ENCODE measurements at regions not wholly inside any gene's neighbourhood (a gene's known extent, or its start where the extent isn't known, plus 50 kb on each side); places are given as distances from the start of the nearest gene placed in this dataset.
"Not testable (repeated sequence)": the region's sequence is repeated elsewhere in the genome, so short reads cannot be mapped to it uniquely, and the experiment has no call there.

DNA sequence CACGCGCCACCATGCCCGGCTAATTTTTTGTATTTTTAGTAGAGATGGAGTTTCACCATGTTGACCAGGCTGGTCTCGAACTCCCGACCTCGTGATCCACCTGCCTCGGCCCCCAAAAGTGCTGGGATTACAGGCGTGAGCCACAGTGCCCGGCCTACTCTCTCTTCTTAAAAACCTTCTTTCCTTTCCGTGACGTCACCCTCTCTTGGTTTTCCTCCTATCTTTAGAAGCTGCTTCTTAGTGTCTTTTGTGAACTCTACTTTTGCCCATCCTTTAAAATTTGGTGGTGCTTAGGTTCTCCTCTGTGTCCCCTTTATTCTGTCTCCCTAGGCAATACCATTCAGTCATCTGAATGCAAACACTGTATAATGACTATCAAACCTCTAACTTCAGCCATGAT, 311.2 kb upstream of the KITLG start:
- not testable (repeated sequence) for DNase-seq (ENCODE audit: low spot score)

DNA sequence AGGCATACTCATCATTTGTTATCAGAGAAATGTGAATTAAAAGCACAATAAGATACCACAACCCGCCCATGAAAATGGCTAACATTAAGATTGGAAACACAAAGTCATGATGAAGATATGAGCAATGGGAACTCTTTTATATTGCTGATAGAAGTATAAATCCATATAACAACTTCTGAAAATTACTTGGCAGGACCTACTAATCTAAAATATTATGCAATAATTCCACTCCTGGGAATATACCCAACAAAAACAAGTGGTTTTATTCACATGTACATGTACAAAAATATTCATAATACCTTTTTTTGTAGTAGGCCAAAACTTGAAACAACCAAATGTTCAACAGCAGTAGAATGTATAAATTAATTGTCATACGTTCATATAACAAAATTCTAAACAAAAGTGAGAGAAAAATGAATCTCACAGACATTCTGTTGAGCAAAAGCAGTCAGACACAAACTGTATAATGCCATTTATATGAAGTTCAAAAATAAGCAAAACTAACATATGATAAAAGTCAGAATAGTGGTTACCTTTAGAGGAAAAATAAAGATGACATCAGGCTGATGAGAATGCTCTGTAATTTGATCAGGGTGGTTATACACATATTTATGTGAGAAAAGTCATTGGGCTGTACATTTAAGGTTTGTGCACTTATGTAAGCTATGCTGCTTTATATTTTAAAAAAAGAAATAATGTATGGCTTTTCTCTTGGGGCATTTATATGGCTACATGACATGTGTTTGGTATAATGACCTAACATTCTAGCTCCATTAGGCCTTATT, 309.2 kb upstream of the KITLG start:
- DNase-seq (ENCODE audit: low spot score): no peak

- DNase-seq (ENCODE audit: low spot score): no peak
Observed at GRCh38 chr12:88884600-88884999, 304.3 kb upstream of the KITLG start.

DNA sequence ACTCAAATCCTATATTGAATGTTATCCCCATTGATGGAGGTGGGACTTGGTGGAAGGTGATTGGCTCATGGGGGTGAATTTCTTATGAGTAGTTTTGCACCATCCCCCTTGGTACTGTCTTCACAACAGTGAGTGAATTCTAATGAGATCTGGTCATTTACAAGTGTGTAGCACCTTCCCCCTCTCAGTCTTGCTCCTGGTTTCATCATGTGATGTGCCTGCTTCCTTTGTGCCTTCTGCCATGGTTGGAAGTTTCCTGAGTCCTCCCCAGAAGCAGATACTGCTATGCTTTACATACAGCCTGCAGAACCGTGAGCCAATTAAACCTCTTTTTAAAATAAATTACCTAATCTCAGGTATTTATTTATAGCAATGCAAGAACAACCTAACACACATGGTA, 302.4 kb upstream of the KITLG start:
- no peak for DNase-seq (ENCODE audit: low spot score)

DNA sequence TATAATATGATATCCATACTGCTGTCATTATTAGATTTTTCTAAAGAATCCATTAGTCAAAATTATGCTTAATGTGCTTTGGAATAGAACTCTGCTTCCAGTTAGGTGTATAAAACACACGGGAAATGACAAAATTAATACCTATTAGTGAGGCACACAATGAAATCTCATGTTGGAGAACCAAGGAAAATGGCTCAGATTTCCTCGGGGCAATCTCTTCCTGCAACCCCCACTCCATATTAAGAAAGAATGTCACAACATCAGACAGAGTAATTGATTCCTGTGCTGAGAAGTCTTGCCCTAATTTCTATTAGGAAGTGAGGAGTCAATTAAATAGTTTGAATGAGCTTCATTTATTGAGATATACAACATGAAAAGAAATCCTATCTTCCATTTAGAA, 299.8 kb upstream of the KITLG start:
- DNase-seq (ENCODE audit: low spot score): no peak

GRCh38 chr12:88878295-88878694, 298.0 kb upstream of the KITLG start:
- DNase-seq (ENCODE audit: low spot score): no peak

DNA sequence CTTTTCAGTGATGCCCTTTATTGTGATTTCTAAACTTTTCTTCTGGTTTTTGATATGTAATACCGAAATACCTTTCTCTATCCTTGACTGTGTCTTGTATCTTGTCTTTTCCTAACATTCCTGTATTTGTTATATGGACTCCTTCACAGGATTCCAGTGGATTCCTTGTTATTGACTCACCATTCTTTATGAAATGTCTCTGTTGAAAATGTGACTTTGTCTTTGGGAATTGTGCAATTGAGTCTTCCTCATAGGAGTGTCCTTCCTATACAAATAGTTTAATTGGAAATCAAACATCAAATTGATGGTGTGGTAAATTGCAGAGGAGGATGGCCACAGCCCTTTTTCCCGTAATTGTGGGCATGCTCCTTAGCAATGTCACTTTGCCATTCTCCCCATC, 296.6 kb upstream of the KITLG start:
- no peak for DNase-seq (ENCODE audit: low spot score)

DNA sequence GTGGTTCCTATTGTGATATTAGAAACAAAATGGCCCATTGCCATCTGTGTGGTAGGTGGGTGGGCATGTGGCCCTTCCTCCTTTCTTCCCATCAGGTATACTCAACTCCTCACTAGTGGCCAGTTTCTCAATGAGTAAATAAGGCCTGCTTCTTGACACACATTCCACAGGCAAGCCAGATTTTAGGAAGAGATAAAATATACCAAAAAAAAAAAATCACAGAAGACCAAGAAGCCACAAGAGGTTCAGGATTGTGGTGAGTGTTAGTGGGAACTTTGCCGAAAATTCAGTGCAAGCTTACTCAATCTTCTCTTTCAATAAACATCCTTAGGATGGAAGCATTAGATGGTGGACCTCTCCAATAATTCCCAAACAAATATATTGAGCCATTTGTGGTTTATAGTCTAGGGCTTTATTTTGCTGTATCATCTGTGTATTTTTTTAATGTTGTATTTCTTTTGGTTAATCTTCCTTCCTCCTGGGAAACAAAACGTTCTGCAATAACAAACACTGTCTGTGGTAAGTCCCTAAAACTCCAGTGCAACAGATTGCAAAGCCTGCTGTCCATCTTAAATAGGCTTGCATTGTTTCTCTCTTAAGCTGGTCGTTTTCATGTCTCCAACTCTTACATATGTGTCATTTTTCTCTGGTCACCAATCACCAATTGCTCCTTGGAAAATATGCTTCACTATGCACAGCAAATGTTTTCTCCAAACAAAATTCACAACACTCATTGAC, 289.9 kb upstream of the KITLG start:
- no peak for DNase-seq (ENCODE audit: low spot score)

DNA sequence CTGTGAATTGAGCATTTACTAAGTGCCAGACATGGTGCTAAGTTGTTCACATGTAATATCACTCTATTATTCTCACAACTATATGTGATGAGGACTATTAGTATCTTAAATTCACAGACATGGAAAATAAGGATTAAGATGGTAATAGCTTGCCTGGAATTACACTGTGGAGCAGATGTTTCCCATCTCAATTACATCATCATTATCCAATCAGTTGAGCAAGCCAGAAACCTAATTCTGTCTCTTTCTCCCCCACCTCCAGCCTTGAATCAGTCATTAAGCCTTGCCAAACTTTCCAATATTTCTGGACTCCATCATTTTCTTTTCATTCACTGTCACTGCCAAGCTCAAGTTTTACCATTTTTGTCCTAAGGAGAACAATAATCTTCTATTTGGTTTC, 287.8 kb upstream of the KITLG start:
- no peak for DNase-seq (ENCODE audit: low spot score)

GRCh38 chr12:88867510-88867909, 287.2 kb upstream of the KITLG start:
- DNase-seq (ENCODE audit: low spot score): no peak

DNA sequence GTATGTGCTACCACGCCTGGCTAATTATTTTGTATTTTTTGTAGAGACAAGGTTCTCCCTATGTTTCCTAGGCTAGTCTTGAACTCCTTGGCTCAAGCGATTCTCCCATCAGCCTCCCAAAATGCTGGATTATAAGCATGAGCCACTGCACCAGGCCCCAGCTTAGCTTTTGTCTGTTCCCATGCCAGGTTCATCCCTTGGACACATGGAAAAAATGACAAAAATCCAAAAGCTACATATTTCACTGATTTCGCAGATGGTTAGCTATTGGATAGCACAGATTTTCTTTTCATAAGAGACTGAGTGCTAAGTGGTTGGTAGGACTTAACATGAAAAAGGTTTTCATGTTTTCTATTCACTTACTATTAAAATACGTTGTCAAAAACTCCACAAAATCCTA, 286.6 kb upstream of the KITLG start:
- DNase-seq (ENCODE audit: low spot score): no peak

GRCh38 chr12:88865537-88865936, 285.3 kb upstream of the KITLG start:
- no peak for DNase-seq (ENCODE audit: low spot score)

DNA sequence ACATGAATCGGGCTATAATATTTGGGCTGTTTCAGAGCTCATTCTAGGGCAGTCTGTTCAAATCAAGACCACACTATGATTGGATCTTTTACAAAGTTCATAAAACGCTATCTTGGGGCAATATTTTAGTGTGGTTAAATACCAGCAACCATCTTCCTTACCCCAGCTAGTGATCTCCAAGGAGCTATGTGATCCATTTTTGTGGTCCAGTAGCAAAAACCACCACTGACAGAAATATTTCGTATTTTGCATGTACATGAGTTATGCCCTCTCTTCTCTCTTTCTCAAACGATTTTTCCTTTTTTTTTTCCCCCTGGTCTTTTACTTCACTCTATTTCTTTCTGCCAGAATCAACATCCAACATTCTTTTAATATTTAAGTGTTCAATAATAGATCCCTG, 280.6 kb upstream of the KITLG start:
- DNase-seq (ENCODE audit: low spot score): no peak

DNA sequence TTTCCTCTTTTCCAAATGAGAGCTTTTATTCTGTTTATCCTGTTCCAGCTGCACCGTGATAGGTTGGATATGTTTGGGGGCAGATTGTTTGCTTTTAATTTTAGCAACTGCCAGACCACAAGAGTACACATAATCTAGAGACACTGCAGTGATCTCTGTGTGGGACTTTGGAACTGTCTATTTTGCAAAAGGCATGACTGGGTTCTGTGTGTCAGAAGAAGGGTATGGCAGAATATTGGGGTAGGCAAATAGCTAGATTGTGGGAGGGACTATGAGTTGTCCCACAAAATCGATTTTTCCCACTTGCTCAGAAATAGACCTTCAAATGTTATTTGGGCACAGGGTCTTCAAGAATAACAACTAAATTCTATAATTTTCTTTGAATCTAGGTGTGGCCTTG, 275.9 kb upstream of the KITLG start:
- DNase-seq (ENCODE audit: low spot score): no peak

GRCh38 chr12:88855301-88855700, 275.0 kb upstream of the KITLG start:
- no peak for DNase-seq (ENCODE audit: low spot score)

DNA sequence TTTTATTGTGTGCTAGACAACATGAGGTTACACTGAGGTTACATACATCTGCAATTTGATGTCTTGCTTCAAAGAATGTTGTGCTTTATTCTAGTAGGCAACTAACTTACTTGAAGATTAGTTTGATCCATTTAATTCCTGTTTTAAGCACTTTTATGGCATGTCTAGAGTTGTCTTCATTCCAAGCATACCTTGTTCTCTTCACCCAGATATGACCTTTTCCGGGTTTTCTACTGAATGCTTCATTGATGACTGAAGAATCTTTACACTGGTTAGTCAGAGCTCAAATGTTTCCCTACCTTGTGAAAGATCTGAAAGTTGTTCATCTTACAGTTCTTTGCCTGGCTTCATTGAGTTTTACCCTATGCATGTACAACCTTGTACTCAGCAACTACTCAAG, 274.0 kb upstream of the KITLG start:
- peak; percentile 37 for DNase-seq (ENCODE audit: low spot score)

DNA sequence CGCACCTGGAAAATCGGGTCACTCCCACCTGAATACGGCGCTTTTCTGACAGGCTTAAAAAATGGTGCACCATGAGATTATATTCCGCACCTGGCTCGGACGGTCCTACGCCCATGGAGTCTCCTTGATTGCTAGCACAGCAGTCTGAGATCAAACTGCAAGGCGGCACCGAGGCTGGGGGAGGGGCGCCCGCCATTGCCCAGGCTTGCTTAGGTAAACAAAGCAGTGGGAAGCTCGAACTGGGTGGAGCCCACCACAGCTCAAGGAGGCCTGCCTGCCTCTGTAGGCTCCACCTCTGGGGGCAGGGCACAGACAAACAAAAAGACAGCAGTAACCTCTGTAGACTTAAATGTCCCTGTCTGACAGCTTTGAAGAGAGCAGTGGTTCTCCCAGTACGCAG, 267.0 kb upstream of the KITLG start:
- not testable (repeated sequence) for DNase-seq (ENCODE audit: low spot score)

GRCh38 chr12:88844426-88844825, 264.2 kb upstream of the KITLG start:
- DNase-seq (ENCODE audit: low spot score): no peak

DNA sequence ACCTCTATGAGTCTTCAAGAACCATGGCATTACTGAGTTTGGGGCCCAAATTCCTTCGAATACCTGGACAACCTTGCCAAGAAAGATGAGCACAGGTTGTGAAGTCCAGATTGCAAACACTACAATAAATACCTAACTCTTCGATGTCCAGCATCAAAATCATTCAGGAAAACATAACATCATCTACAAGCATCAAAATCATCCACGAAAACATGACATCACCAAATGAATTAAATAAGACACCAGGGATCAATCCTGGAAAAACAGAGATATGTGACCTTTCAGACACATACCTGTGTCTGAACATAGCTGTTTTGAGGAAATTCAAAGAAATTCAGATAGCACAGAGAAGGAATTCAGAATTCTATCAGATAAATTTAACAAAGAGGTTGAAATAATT, 262.0 kb upstream of the KITLG start:
- no peak for DNase-seq (ENCODE audit: low spot score)

GRCh38 chr12:88839486-88839885, 259.2 kb upstream of the KITLG start:
- no peak for DNase-seq (ENCODE audit: low spot score)

GRCh38 chr12:88836156-88836555, 255.9 kb upstream of the KITLG start:
- DNase-seq (ENCODE audit: low spot score): no peak

DNA sequence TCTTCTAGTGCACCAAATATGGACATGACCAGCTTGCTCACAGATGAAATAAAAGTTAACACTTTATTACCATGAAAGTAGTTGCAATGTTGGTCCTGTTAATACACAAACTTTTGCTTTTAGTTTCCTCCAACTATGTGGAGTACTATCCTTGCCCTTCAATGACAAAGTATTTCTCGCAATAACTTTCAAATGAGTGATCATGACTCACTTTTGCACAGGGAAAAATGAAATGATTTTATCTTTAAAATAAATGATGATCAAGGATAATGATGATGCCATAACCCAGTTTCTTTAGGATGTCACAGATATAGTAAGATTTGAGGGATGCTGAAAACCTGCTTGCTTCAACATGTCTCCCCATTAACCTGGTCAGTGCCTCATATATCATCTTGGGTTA, 254.0 kb upstream of the KITLG start:
- DNase-seq (ENCODE audit: low spot score): no peak

DNA sequence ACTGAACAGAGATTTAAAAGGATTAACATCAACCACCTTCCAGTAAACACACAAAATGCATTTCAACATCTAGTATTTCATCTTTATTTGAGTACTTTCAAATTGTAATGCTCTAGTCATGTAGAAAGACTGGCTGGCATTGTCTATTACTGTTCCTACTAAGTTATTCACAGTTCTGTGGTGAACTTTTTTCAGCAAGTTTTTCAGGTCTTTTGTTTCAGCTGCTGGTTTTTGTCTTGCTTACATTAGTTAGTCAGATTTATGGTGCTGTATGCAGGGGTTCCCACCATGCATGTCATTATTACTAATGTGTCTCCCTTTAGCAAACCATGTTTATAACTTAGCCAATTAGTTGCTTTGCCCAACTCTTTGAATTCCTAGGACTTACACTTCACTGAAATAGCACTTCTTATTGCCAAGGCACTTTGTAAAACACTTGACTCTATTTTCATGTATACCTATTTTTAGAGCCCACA, 253.4 kb upstream of the KITLG start:
- DNase-seq (ENCODE audit: low spot score): no peak

DNA sequence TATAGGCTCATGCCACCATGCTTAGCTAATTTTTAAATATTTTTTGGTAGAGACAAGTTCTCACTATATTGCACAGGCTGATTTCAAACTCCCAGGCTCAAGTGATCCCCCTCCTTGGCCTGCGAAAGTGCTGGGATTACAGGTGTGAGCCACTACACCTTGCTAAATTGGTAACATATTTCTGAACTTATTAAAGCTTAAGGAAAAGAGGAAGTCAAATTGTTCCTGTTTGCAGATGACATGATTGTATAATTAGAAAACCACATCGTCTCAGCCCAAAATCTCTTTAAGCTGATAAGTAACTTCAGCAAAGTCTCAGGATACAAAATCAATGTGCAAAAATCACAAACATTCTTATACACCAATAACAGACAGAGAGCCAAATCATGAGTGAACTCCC, 248.3 kb upstream of the KITLG start:
- not testable (repeated sequence) for DNase-seq (ENCODE audit: low spot score)

All from hepatic stellate cell (primary cell).